Lower lobe of right lung (tissue), 2 donors: ENCODE measurements at regions not wholly inside any gene's neighbourhood (a gene's known extent, or its start where the extent isn't known, plus 50 kb on each side); places are given as distances from the start of the nearest gene placed in this dataset.
"Not testable (repeated sequence)": the region's sequence is repeated elsewhere in the genome, so short reads cannot be mapped to it uniquely, and the experiment has no call there.

Experiments
- ATAC-seq, 2 donors: fragments of 200-7000 bp; cut with Tn5 transposase; one replicate each; pipeline ENCODE4 v1.9.1; 2020 to 2022; ENCODE audit warnings: mild to moderate bottlenecking in 2 of 2, moderate library complexity in 2 of 2
- DNase-seq: peaks from one replicate; pipeline ENCODE4 v3.0.0-alpha.2; 2020
- H3K27ac ChIP-seq: fragments of 200-600 bp; one replicate; pipeline ENCODE4 v1.8.0; 2022
- H3K27me3 ChIP-seq: fragments of 200-600 bp; one replicate; pipeline ENCODE4 v1.8.0; 2022; ENCODE audit warnings: low read depth
- H3K36me3 ChIP-seq: fragments of 200-600 bp; one replicate; pipeline ENCODE4 v1.8.0; 2022; ENCODE audit warnings: mild to moderate bottlenecking
- H3K4me1 ChIP-seq: fragments of 200-600 bp; one replicate; pipeline ENCODE4 v1.8.0; 2022
- H3K4me3 ChIP-seq: fragments of 200-600 bp; one replicate; pipeline ENCODE4 v1.8.0; 2022; ENCODE audit warnings: mild to moderate bottlenecking
- H3K9me3 ChIP-seq: fragments of 200-600 bp; one replicate; pipeline ENCODE4 v1.8.0; 2022
- CTCF ChIP-seq: fragments of 200-600 bp; IDR thresholded peaks from one replicate; pipeline ENCODE4 v1.8.0; 2022; ENCODE audit warnings: antibody characterized with exemption, mild to moderate bottlenecking
- intact Hi-C: fragments of 100-400 bp; cut with DNase I; formaldehyde crosslinking; loops from one replicate; pipeline ENCODE4 v1.11.0; 2022
- donor health status: DM: no; HTN: yes; CAD: no; lungs with severe emphysema.

GRCh38 chr3:185995352-185995751 is 57.5 kb upstream of the TRA2B start:
- Histone ChIP-seq H3K4me1 (no peaks in the 10 kb centered on the region), H3K27ac (no peak overlapping the region), H3K36me3 (no peaks in the 10 kb centered on the region), H3K27me3 (no peaks in the 10 kb centered on the region), H3K9me3 (no peaks in the 10 kb centered on the region), H3K4me3 (no peak overlapping the region)
- no peak for TF ChIP-seq CTCF
- intact Hi-C loops, result no loop called here
- ATAC-seq, result no peak
- no peak for DNase-seq

GRCh38 chr3:185992831-185993374 is 55.1 kb upstream of the TRA2B start:
- Histone ChIP-seq H3K27ac (no peak overlapping the region), H3K36me3 (no peaks in the 10 kb centered on the region), H3K9me3 (no peaks in the 10 kb centered on the region), H3K4me1 (no peaks in the 10 kb centered on the region), H3K4me3 (no peak overlapping the region), H3K27me3 (no peaks in the 10 kb centered on the region)
- no peak for TF ChIP-seq CTCF
- intact Hi-C loops, result no loop called here
- DNase-seq, result no peak
- ATAC-seq, result peak; percentile 38 to 51

- ATAC-seq, result peak in 1 of 2 donors; percentile 22
- intact Hi-C loops, H3K9me3 ChIP-seq, H3K27me3 ChIP-seq, H3K27ac ChIP-seq, DNase-seq, H3K4me3 ChIP-seq, H3K36me3 ChIP-seq, H3K4me1 ChIP-seq: not testable (repeated sequence)
Observed at GRCh38 chr3:185990995-185991394, 53.2 kb upstream of the TRA2B start.

- H3K27ac ChIP-seq, result no peak overlapping the region
- no peaks in the 10 kb centered on the region for H3K36me3 ChIP-seq
- no peaks in the 10 kb centered on the region for H3K9me3 ChIP-seq
- no peaks in the 10 kb centered on the region for H3K4me1 ChIP-seq
- intact Hi-C loops, result loop anchor here (10.0 kb wide), 1 partner anchor 255 kb away; no protein-coding TSS in a partner anchor
- no peak for ATAC-seq
- H3K4me3 ChIP-seq, result no peak overlapping the region
- H3K27me3 ChIP-seq, result no peaks in the 10 kb centered on the region
- no peak for DNase-seq
- TF ChIP-seq CTCF, result no peak
Observed at GRCh38 chr3:185989511-185989910, 51.7 kb upstream of the TRA2B start.

- Histone ChIP-seq H3K4me1 (peaks cover 4% of the 10 kb centered on the region), H3K27me3 (no peaks in the 10 kb centered on the region), H3K4me3 (no peak overlapping the region), H3K36me3 (no peaks in the 10 kb centered on the region), H3K9me3 (no peaks in the 10 kb centered on the region), H3K27ac (no peak overlapping the region)
- DNase-seq (no peak), ATAC-seq (no peak)
- intact Hi-C loops, result loop anchor here (10.0 kb wide), 1 partner anchor 256 kb away; no protein-coding TSS in a partner anchor
- TF ChIP-seq CTCF, result no peak
Observed at GRCh38 chr3:185988816-185989175, 51.0 kb upstream of the TRA2B start.

- Histone ChIP-seq H3K4me3 (no peak overlapping the region), H3K27me3 (no peaks in the 10 kb centered on the region), H3K4me1 (peaks cover 8% of the 10 kb centered on the region), H3K27ac (no peak overlapping the region), H3K36me3 (no peaks in the 10 kb centered on the region), H3K9me3 (no peaks in the 10 kb centered on the region)
- intact Hi-C loops, result loop anchor here (10.0 kb wide), 1 partner anchor 257 kb away; no protein-coding TSS in a partner anchor
- ATAC-seq (no peak), DNase-seq (no peak)
- no peak for TF ChIP-seq CTCF
Observed at GRCh38 chr3:185988080-185988815, 50.4 kb upstream of the TRA2B start.
